ENCODE measurements at regions not wholly inside any gene's neighbourhood (a gene's known extent, or its start where the extent isn't known, plus 50 kb on each side); places are given as distances from the start of the nearest gene placed in this dataset.

GRCh38 chr2:194696690-194697089 is 960.3 kb upstream of the SLC39A10 start:
- no peak for TF ChIP-seq CTCF (IDR thresholded peaks at IDR 0.05; ENCODE audit: low read depth, low read length)
- no peak for TF ChIP-seq EZH2phosphoT487 (IDR thresholded peaks at IDR 0.05; ENCODE audit: low read depth)
